Esophagus squamous epithelium (tissue), 5 donors: ENCODE measurements at regions not wholly inside any gene's neighbourhood (a gene's known extent, or its start where the extent isn't known, plus 50 kb on each side); places are given as distances from the start of the nearest gene placed in this dataset.
"Not testable (repeated sequence)": the region's sequence is repeated elsewhere in the genome, so short reads cannot be mapped to it uniquely, and the experiment has no call there.

ENCODE experiments used
- DNase-seq: peaks from one replicate; lab custom pipeline; 2025; lab: John Stamatoyannopoulos, UW
- H3K27ac ChIP-seq, 4 donors: fragments of 200-600 bp; sonication (generic); one replicate each; pipeline ENCODE4 v1.5.1; 2016 to 2019; ENCODE audit warnings: mild to moderate bottlenecking in 1 of 4
- H3K27me3 ChIP-seq, 4 donors: fragments of 200-600 bp; sonication (generic); 1 replicate in 3 of 4; 2 replicates in 1 of 4; pipeline versions ENCODE4 v1.5.1 to v1.6.0; 2017 to 2021; ENCODE audit warnings: antibody characterized with exemption in 1 of 4
- H3K36me3 ChIP-seq, 3 donors: fragments of 200-600 bp; sonication (generic); one replicate each; pipeline ENCODE4 v1.5.1; 2016 to 2019
- H3K4me1 ChIP-seq, 3 donors: fragments of 200-600 bp; sonication (generic); one replicate each; pipeline ENCODE4 v1.5.1; 2017 to 2019
- H3K4me3 ChIP-seq, 4 donors: fragments of 200-600 bp; sonication (generic); 1 replicate in 3 of 4; 2 replicates in 1 of 4; pipeline ENCODE4 v1.5.1; 2016 to 2019; ENCODE audit warnings: mild to moderate bottlenecking in 2 of 4, moderate library complexity in 1 of 4
- H3K9me3 ChIP-seq, 3 donors: fragments of 200-600 bp; sonication (generic); one replicate each; pipeline ENCODE4 v1.5.1; 2016 to 2019
- POLR2A ChIP-seq, 4 donors: fragments of 450-650 bp; IDR thresholded peaks; one replicate each; pipeline ENCODE4 v1.6.1; 2017; ENCODE audit warnings: antibody characterized with exemption in 4 of 4, mild to moderate bottlenecking in 4 of 4, moderate library complexity in 3 of 4
- WGBS, 2 donors: methylation state at CpG; one replicate each; pipeline ENCODE4 v1.1.5; 2018; 5-methylcytosine and 5-hydroxymethylcytosine counted together
- intact Hi-C: fragments of 100-400 bp; cut with DNase I; formaldehyde crosslinking; loops from one replicate; pipeline ENCODE4 v1.15.0; 2022
- TF ChIP-seq, protein P1 (sequence below), 6 experiments: fragments of 450-650 bp in 4 of 6; fragments of 200-600 bp in 2 of 6; sonication (generic) in 2 of 6; IDR thresholded peaks; one replicate each; pipeline ENCODE4 v1.5.1; 2016 to 2019; ENCODE audit warnings: antibody characterized with exemption in 6 of 6, mild to moderate bottlenecking in 4 of 6, moderate library complexity in 4 of 6
- donor health status: DM: yes; HTN: yes; CAD: no.

DNA sequence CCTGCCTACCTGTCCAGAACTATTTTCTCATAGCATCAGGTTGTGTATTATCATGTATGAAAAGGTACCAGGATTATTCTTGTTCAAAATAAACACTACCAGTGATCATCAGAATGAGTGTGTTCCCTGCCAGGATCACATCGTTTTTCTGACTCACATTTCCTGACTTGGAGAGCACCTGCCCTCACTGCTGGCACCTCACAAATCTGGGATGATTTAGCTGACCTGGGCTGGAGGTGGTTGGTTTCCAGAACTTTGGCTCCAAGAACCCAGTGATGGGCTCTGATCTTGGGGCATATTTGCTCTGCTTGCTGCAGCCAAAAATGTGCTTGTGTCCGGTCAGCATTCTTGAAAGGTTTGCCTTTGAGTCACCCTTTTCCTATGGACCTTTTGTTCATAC, 836.3 kb upstream of the ACVR2A start:
- Histone ChIP-seq H3K4me1 (no peaks in the 10 kb centered on the region), H3K27me3 (no peaks in the 10 kb centered on the region), H3K27ac (no peak overlapping the region), H3K9me3 (no peaks in the 10 kb centered on the region), H3K4me3 (no peak overlapping the region), H3K36me3 (no peaks in the 10 kb centered on the region)
- WGBS, 2 donors, result 38 to 56% methylated on average over 2 of the region's 2 CpGs
- intact Hi-C loops, result no loop called here
- TF ChIP-seq, protein P1, sequence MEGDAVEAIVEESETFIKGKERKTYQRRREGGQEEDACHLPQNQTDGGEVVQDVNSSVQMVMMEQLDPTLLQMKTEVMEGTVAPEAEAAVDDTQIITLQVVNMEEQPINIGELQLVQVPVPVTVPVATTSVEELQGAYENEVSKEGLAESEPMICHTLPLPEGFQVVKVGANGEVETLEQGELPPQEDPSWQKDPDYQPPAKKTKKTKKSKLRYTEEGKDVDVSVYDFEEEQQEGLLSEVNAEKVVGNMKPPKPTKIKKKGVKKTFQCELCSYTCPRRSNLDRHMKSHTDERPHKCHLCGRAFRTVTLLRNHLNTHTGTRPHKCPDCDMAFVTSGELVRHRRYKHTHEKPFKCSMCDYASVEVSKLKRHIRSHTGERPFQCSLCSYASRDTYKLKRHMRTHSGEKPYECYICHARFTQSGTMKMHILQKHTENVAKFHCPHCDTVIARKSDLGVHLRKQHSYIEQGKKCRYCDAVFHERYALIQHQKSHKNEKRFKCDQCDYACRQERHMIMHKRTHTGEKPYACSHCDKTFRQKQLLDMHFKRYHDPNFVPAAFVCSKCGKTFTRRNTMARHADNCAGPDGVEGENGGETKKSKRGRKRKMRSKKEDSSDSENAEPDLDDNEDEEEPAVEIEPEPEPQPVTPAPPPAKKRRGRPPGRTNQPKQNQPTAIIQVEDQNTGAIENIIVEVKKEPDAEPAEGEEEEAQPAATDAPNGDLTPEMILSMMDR (IDR thresholded peaks at IDR 0.05), result no peak
- TF ChIP-seq POLR2A (IDR thresholded peaks at IDR 0.05), result no peak
- DNase-seq, result no peak

DNA sequence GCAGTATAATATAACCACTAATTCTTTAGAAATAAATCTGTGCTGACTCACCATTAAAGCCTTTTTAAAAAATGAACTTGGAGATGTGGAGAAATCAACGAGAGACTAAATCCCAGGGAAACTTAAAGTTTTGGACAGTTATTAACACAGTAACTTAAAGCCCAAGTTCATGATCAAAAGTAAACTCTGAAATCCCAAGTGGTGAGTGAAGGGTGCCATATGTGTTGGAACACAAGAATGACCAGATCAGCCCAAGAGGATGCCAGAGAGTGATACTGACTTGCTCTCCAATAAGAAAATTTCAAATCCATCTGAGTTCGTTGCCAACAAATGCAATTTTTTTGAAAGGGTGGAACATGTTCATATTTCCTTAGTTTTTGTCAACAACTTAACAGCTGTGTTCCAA, 838.1 kb upstream of the ACVR2A start:
- intact Hi-C loops, result no loop called here
- Histone ChIP-seq H3K27ac (no peak overlapping the region), H3K4me1 (no peaks in the 10 kb centered on the region), H3K27me3 (no peaks in the 10 kb centered on the region), H3K4me3 (no peak overlapping the region), H3K36me3 (no peaks in the 10 kb centered on the region), H3K9me3 (no peaks in the 10 kb centered on the region)
- WGBS, 2 donors, result 37 to 39% methylated on average over 2 of the region's 2 CpGs
- DNase-seq, result no peak
- TF ChIP-seq, protein P1 (IDR thresholded peaks at IDR 0.05), result no peak
- TF ChIP-seq POLR2A (IDR thresholded peaks at IDR 0.05), result no peak

DNA sequence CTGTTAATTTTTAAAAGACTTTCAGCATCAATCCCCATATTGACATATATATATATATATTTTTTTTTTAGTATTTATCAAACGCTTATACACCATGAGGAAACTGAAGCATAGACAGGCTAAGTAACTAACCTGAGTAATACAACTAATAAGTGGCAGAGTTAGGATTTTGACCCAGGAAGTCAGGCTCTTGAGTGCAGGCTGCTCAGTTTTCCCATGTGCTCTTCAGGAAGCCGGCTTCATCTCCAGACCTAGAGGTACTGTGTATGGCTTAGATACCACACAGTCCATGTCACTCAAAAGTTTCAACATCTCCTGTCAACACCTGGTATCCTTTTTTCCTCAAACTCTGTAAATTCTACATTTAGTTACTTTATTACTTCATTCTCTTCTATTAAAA, 841.7 kb upstream of the ACVR2A start:
- H3K36me3 ChIP-seq, result no peaks in the 10 kb centered on the region
- H3K27ac ChIP-seq, result no peak overlapping the region
- TF ChIP-seq POLR2A (IDR thresholded peaks at IDR 0.05), result no peak
- TF ChIP-seq, protein P1 (IDR thresholded peaks at IDR 0.05), result no peak
- H3K4me1 ChIP-seq, result peaks cover 0 to 18% (median 0%) of the 10 kb centered on the region in 3 donors
- 84 to 88% methylated on average over 2 of the region's 2 CpGs for WGBS, 2 donors
- no peaks in the 10 kb centered on the region for H3K9me3 ChIP-seq
- H3K27me3 ChIP-seq, result no peaks in the 10 kb centered on the region
- no peak overlapping the region for H3K4me3 ChIP-seq
- DNase-seq, result no peak
- intact Hi-C loops, result no loop called here

DNA sequence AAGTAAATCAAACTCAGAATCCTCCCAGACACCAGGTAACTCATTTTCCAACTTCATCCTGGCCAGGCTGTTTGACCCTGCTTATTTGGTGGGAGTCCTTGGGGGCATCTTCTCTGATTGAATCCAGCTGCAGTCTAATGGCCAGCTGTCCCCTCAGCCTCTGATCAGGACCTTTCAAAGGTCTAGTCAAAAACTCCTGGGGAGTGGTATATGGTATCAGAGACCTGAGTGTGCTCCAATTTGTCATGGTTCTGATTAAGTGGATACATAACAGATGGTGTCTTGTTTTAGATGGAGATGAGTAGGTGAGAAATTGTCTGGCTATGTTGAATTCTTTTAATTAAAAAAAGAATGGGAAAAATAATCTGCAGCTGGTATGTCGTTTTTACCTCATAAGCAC, 842.6 kb upstream of the ACVR2A start:
- WGBS, 2 donors, result 67% methylated on average over 1 of the region's 1 CpG
- intact Hi-C loops, result no loop called here
- Histone ChIP-seq H3K36me3 (no peaks in the 10 kb centered on the region), H3K4me1 (peaks cover 0 to 25% (median 0%) of the 10 kb centered on the region in 3 donors), H3K27me3 (no peaks in the 10 kb centered on the region), H3K4me3 (no peak overlapping the region), H3K9me3 (no peaks in the 10 kb centered on the region), H3K27ac (no peak overlapping the region)
- no peak for TF ChIP-seq POLR2A (IDR thresholded peaks at IDR 0.05)
- TF ChIP-seq, protein P1 (IDR thresholded peaks at IDR 0.05), result no peak
- DNase-seq, result no peak

DNA sequence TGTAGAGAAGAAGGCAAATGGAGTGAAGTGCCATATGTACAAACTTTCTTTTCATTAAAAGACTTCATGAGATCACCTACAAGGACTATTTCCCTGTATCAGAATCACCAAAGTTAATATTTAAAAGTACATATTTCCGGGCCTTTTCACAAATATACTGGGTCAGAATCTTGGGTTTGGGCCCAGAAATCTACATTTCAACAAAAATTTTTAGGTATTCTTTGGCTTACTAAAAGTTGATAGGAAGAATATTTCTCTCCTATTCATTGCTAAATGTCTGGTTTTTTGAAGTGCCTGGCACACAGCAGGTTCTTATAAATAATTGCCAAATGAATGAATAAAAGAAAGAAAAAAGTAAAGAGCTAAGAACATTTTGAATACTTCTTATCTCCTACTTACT, 843.8 kb upstream of the ACVR2A start:
- 71 to 83% methylated on average over 1 of the region's 1 CpG for whole genome bisulfite sequencing, 2 donors
- no peaks in the 10 kb centered on the region for H3K27me3 ChIP-seq
- H3K4me1 ChIP-seq, result peaks cover 0 to 25% (median 0%) of the 10 kb centered on the region in 3 donors
- H3K36me3 ChIP-seq, result no peaks in the 10 kb centered on the region
- TF ChIP-seq, protein P1 (IDR thresholded peaks at IDR 0.05), result no peak
- no peak for TF ChIP-seq POLR2A (IDR thresholded peaks at IDR 0.05)
- H3K4me3 ChIP-seq, result no peak overlapping the region
- no peak overlapping the region for H3K27ac ChIP-seq
- intact Hi-C loops, result no loop called here
- no peak for DNase-seq
- H3K9me3 ChIP-seq, result no peaks in the 10 kb centered on the region

DNA sequence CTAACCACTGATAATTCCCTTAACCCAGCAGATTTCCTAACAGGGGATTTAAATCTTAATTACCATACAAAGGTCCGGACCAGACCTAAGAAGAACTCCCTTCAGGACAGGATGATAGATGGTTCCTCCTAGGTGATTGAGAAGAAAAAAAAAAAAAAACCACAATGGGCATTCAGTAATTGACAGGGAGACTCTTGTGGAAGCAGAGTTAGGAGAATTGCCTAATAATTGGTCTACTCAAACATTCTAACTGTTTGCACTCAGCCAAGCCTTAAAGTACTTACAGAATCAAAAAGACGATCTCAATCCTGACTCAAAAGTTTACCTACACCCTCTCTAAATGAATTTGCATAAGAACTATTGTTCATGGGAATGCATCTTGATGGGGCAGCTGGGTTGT, 844.7 kb upstream of the ACVR2A start:
- intact Hi-C loops, H3K9me3 ChIP-seq, H3K27ac ChIP-seq, H3K36me3 ChIP-seq, H3K27me3 ChIP-seq, H3K4me3 ChIP-seq, DNase-seq: not testable (repeated sequence)
- peaks cover 0 to 25% (median 0%) of the 10 kb centered on the region in 3 donors for H3K4me1 ChIP-seq
- 33 to 45% methylated on average over 2 of the region's 2 CpGs for WGBS, 2 donors
